Globus pallidus (tissue), 1 donor: ENCODE measurements at regions not wholly inside any gene's neighbourhood (a gene's known extent, or its start where the extent isn't known, plus 50 kb on each side); places are given as distances from the start of the nearest gene placed in this dataset.
"Not testable (repeated sequence)": the region's sequence is repeated elsewhere in the genome, so short reads cannot be mapped to it uniquely, and the experiment has no call there.

ENCODE experiments used
- DNase-seq: peaks from one replicate; pipeline ENCODE4 v3.0.0-alpha.2; 2015; ENCODE audit warnings: low spot score

- no peak for DNase-seq
Observed at GRCh38 chr13:18948664-18949488, 232.7 kb downstream of the TUBA3C start.

GRCh38 chr13:18948012-18948663 is 233.5 kb downstream of the TUBA3C start:
- DNase-seq: no peak

GRCh38 chr13:18947376-18947977 is 234.1 kb downstream of the TUBA3C start:
- no peak for DNase-seq

GRCh38 chr13:18946738-18947137 is 234.9 kb downstream of the TUBA3C start:
- DNase-seq: no peak

GRCh38 chr13:18944501-18945068 is 237.0 kb downstream of the TUBA3C start:
- no peak for DNase-seq

- DNase-seq: no peak
Observed at GRCh38 chr13:18943721-18944391, 237.8 kb downstream of the TUBA3C start.

GRCh38 chr13:18943273-18943672 is 238.4 kb downstream of the TUBA3C start:
- no peak for DNase-seq

GRCh38 chr13:18936104-18936503 is 245.5 kb downstream of the TUBA3C start:
- no peak for DNase-seq

- no peak for DNase-seq
Observed at GRCh38 chr13:18921063-18921462, 260.6 kb downstream of the TUBA3C start.

GRCh38 chr13:18905096-18905495 is 276.5 kb downstream of the TUBA3C start:
- not testable (repeated sequence) for DNase-seq

GRCh38 chr13:18895411-18895810 is 286.2 kb downstream of the TUBA3C start:
- DNase-seq: not testable (repeated sequence)

- DNase-seq: not testable (repeated sequence)
Observed at GRCh38 chr13:18891242-18891641, 290.4 kb downstream of the TUBA3C start.

- not testable (repeated sequence) for DNase-seq
Observed at GRCh38 chr13:18874875-18875789, 306.5 kb downstream of the TUBA3C start.

GRCh38 chr13:18870557-18870956 is 311.1 kb downstream of the TUBA3C start:
- DNase-seq: not testable (repeated sequence)

- DNase-seq: not testable (repeated sequence)
Observed at GRCh38 chr13:18869365-18869764, 312.3 kb downstream of the TUBA3C start.

- not testable (repeated sequence) for DNase-seq
Observed at GRCh38 chr13:18837986-18838629, 343.5 kb downstream of the TUBA3C start.

GRCh38 chr13:18837179-18837745 is 344.4 kb downstream of the TUBA3C start:
- DNase-seq: not testable (repeated sequence)

- not testable (repeated sequence) for DNase-seq
Observed at GRCh38 chr13:18836371-18837178, 345.0 kb downstream of the TUBA3C start.

GRCh38 chr13:18835754-18836153 is 345.9 kb downstream of the TUBA3C start:
- DNase-seq: not testable (repeated sequence)
